MM.1S (cell line): ENCODE measurements at regions not wholly inside any gene's neighbourhood (a gene's known extent, or its start where the extent isn't known, plus 50 kb on each side); places are given as distances from the start of the nearest gene placed in this dataset.

ENCODE experiments used
- EZH2phosphoT487 ChIP-seq: fragments of 300-600 bp; sonication (generic); IDR thresholded peaks from 2 replicates; pipeline ENCODE4 v1.6.1; 2018; ENCODE audit warnings: antibody characterized with exemption, low read length
- TF ChIP-seq, protein P1 (sequence below): fragments of 300-600 bp; sonication (generic); IDR thresholded peaks from 2 replicates; pipeline ENCODE4 v1.5.1; 2016; ENCODE audit warnings: antibody characterized with exemption, low read length, mixed read lengths

DNA sequence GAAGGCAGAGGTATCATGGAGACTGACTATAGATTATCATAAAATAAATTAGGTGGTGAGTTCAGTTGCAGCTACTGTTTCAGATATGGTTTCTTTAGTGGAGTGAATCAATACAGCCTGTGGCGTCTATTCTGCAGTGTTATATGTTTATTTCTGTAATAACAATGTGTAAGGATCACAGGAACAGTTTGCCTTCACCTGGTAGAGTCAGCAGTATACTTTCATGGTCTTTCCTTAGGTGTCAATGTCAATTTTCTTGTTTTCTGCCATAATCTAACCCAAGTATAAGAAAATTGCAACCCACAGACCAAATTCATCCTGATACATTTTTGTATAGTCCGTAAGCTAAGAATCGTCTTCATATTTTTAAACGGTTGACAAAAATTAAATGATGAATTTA lies 140.4 kb upstream of the ATF7IP start:
- no peak for TF ChIP-seq EZH2phosphoT487
- TF ChIP-seq, protein P1, sequence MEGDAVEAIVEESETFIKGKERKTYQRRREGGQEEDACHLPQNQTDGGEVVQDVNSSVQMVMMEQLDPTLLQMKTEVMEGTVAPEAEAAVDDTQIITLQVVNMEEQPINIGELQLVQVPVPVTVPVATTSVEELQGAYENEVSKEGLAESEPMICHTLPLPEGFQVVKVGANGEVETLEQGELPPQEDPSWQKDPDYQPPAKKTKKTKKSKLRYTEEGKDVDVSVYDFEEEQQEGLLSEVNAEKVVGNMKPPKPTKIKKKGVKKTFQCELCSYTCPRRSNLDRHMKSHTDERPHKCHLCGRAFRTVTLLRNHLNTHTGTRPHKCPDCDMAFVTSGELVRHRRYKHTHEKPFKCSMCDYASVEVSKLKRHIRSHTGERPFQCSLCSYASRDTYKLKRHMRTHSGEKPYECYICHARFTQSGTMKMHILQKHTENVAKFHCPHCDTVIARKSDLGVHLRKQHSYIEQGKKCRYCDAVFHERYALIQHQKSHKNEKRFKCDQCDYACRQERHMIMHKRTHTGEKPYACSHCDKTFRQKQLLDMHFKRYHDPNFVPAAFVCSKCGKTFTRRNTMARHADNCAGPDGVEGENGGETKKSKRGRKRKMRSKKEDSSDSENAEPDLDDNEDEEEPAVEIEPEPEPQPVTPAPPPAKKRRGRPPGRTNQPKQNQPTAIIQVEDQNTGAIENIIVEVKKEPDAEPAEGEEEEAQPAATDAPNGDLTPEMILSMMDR: no peak
